Testis (tissue), 2 donors: ENCODE measurements at regions not wholly inside any gene's neighbourhood (a gene's known extent, or its start where the extent isn't known, plus 50 kb on each side); places are given as distances from the start of the nearest gene placed in this dataset.

ENCODE experiments used
- DNase-seq: peaks from one replicate; pipeline ENCODE4 v3.0.0-alpha.2; 2019
- H3K27ac ChIP-seq, 2 donors: fragments of 200-600 bp; sonication (generic); one replicate each; pipeline ENCODE4 v1.5.1; 2019
- H3K27me3 ChIP-seq: fragments of 200-600 bp; sonication (generic); one replicate; pipeline ENCODE4 v1.5.1; 2019
- H3K36me3 ChIP-seq: fragments of 200-600 bp; sonication (generic); one replicate; pipeline ENCODE4 v1.5.1; 2017; ENCODE audit warnings: low read depth; ENCODE audit errors: missing control alignments
- H3K4me1 ChIP-seq: fragments of 200-600 bp; sonication (generic); one replicate; pipeline ENCODE4 v1.5.1; 2019
- H3K4me3 ChIP-seq, 2 donors: fragments of 200-600 bp; sonication (generic); one replicate each; pipeline ENCODE4 v1.5.1; 2017 to 2019
- H3K9me3 ChIP-seq: fragments of 200-600 bp; sonication (generic); one replicate; pipeline ENCODE4 v1.5.1; 2017
- CTCF ChIP-seq, 3 experiments: fragments of 450-650 bp in 2 of 3; fragments of 200-600 bp in 1 of 3; sonication (generic) in 1 of 3; IDR thresholded peaks; one replicate each; pipeline ENCODE4 v1.5.1; 2016 to 2019; ENCODE audit warnings: antibody characterized with exemption in 3 of 3, mild to moderate bottlenecking in 2 of 3, moderate library complexity in 1 of 3
- POLR2A ChIP-seq: fragments of 450-650 bp; IDR thresholded peaks from one replicate; pipeline ENCODE4 v1.6.1; 2017; ENCODE audit warnings: antibody characterized with exemption, mild to moderate bottlenecking, moderate library complexity
- WGBS, 2 donors: methylation state at CpG; one replicate each; pipeline ENCODE4 v1.1.5; 2018; 5-methylcytosine and 5-hydroxymethylcytosine counted together
- intact Hi-C: fragments of 100-400 bp; cut with DNase I; formaldehyde crosslinking; loops from one replicate; pipeline ENCODE4 v1.15.1; 2023; ENCODE audit warnings: low total_unique reads

GRCh38 chrX:727738-728621, 97.4 kb downstream of the SHOX start:
- no peaks in the 10 kb centered on the region for H3K4me1 ChIP-seq
- no peak for TF ChIP-seq CTCF (IDR thresholded peaks at IDR 0.05)
- TF ChIP-seq POLR2A, result no peak
- H3K4me3 ChIP-seq, result no peak overlapping the region
- no peak overlapping the region for H3K27ac ChIP-seq
- no peaks in the 10 kb centered on the region for H3K9me3 ChIP-seq
- no peaks in the 10 kb centered on the region for H3K27me3 ChIP-seq
- no peaks in the 10 kb centered on the region for H3K36me3 ChIP-seq
- intact Hi-C loops, result no loop called here
- 54 to 60% methylated on average over 17 to 22 of the region's 22 CpGs for WGBS, 2 donors
- DNase-seq, result no peak

GRCh38 chrX:725971-726370, 95.4 kb downstream of the SHOX start:
- no peak overlapping the region for H3K4me3 ChIP-seq
- H3K27ac ChIP-seq, result no peak overlapping the region
- no peaks in the 10 kb centered on the region for H3K4me1 ChIP-seq
- WGBS, 2 donors, result 89 to 92% methylated on average over 9 of the region's 9 CpGs
- H3K27me3 ChIP-seq, result no peaks in the 10 kb centered on the region
- TF ChIP-seq CTCF (IDR thresholded peaks at IDR 0.05) (no peak), POLR2A (no peak)
- H3K36me3 ChIP-seq, result no peaks in the 10 kb centered on the region
- intact Hi-C loops, result no loop called here
- no peak for DNase-seq
- no peaks in the 10 kb centered on the region for H3K9me3 ChIP-seq

- no peak overlapping the region for H3K4me3 ChIP-seq
- no peaks in the 10 kb centered on the region for H3K9me3 ChIP-seq
- intact Hi-C loops, result no loop called here
- no peaks in the 10 kb centered on the region for H3K4me1 ChIP-seq
- TF ChIP-seq POLR2A (no peak), CTCF (IDR thresholded peaks at IDR 0.05) (no peak)
- H3K36me3 ChIP-seq, result no peaks in the 10 kb centered on the region
- H3K27ac ChIP-seq, result no peak overlapping the region
- H3K27me3 ChIP-seq, result no peaks in the 10 kb centered on the region
- DNase-seq, result no peak
- WGBS, 2 donors, result 67 to 91% methylated on average over 4 of the region's 4 CpGs
Observed at GRCh38 chrX:724256-724655, 93.7 kb downstream of the SHOX start.

- TF ChIP-seq POLR2A, result no peak
- TF ChIP-seq CTCF (IDR thresholded peaks at IDR 0.05), result no peak
- H3K4me1 ChIP-seq, result no peaks in the 10 kb centered on the region
- DNase-seq, result no peak
- H3K27ac ChIP-seq, result no peak overlapping the region
- H3K27me3 ChIP-seq, result no peaks in the 10 kb centered on the region
- intact Hi-C loops, result no loop called here
- H3K36me3 ChIP-seq, result no peaks in the 10 kb centered on the region
- no peaks in the 10 kb centered on the region for H3K9me3 ChIP-seq
- WGBS, 2 donors, result 59 to 76% methylated on average over 6 of the region's 6 CpGs
- H3K4me3 ChIP-seq, result no peak overlapping the region
Observed at GRCh38 chrX:723781-724180, 93.2 kb downstream of the SHOX start.

- WGBS, 2 donors, result 73 to 77% methylated on average over 14 of the region's 14 CpGs
Observed at GRCh38 chrX:721354-721753, 90.8 kb downstream of the SHOX start.

More at GRCh38 chrX:721354-721753, 90.8 kb downstream of the SHOX start:
- Histone ChIP-seq H3K27ac (no peak overlapping the region), H3K27me3 (no peaks in the 10 kb centered on the region), H3K9me3 (no peaks in the 10 kb centered on the region), H3K4me3 (no peak overlapping the region), H3K36me3 (no peaks in the 10 kb centered on the region), H3K4me1 (no peaks in the 10 kb centered on the region)
- intact Hi-C loops, result no loop called here
- TF ChIP-seq POLR2A (no peak), CTCF (IDR thresholded peaks at IDR 0.05) (no peak)
- DNase-seq, result no peak
